ENCODE measurements at regions not wholly inside any gene's neighbourhood (a gene's known extent, or its start where the extent isn't known, plus 50 kb on each side); places are given as distances from the start of the nearest gene placed in this dataset.
"Not testable (repeated sequence)": the region's sequence is repeated elsewhere in the genome, so short reads cannot be mapped to it uniquely, and the experiment has no call there.

DNA sequence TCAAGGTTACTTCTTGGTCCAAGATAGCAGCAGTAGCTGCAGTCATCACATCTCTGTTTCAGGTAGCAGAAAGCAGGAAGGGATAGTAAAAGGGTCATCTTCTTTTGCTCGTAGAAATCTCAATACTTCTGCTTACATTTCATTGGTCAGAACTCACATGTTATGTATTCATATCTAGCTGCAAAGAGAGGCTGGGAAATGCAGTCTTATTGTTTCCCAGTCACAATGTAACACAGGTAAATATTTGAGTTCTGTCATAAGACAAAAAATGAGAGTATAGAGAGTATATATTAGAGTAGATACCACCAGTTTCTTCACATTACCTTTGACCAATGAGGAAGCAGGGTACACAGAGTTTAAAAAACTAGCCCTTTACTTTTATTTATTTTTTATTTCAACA lies 132.4 kb upstream of the ITGA6 start:
- no peak for DNase-seq

DNA sequence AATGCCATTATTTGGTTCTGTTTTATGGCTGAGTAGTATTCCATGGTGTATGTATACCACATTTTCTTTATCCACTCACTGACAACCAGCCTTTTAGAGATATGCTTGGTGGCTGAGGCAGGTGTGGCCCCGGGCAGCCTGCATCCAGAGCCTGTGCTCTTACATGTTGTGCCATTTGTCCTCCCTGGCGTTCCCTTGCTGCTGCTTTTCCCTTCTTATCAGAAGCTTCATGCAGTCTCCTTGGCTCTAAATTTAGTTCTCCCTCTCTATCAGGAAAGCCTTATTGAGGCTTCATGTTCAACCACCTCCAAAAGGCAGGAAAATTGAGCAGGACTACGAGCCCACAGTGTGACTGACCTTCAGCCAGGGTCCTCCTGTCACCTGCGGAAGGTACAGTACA lies 131.7 kb upstream of the ITGA6 start:
- no peak for DNase-seq

DNA sequence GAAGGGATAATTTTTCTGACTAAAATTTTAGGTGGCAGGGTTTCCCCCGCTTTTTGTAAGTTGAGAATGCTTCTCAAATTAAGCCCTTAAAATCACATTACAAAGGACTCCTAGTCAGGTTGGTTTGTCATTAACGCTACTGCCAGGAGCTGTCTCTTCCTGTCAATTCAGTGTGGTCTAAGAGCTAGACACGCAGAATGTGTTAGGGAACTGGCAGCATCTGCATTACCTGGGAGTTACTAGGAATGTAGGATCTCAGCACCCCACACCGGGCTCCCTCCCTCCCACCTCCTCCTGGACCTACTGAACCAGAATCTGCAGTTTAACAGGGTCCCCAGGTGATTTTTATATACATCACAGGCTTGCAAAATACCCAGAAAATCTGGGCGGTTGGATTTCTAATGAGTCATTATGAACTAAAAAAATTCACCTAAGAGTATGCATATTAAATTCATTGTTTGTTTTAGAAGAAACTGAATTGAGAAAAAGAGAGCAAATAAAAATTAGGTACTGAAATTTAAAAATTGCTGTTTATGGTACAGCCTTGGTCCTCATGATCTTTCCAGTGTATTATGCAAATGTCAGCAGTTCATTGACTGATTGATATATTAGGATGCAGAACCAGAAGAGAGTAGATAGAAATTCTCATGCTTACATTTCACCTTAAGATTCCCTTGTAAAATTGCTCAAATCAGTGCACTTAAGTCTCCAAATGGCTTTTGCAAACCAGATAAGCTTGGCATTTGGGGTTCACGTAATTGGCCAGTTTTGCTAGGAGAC lies 130.9 kb upstream of the ITGA6 start:
- DNase-seq, result no peak

DNA sequence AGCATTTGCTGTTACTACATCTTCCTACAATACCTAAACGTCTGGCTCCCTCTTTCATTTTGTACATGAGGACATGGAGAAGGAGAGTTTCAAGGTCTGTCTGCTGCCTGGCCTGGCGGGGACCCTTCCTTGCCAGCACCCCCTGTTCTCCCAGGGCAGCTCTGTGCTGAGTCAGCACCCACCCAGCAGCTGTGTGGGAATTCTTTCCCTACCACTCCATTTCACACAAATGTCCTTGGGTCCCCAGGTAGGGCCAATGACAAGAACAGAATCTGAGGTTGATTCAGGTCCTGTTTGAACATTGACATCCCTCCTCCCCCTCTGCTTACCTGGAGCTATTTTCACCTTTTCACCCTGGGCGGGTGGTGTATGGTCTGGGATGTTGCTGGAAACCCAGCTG lies 129.9 kb upstream of the ITGA6 start:
- no peak for DNase-seq

DNA sequence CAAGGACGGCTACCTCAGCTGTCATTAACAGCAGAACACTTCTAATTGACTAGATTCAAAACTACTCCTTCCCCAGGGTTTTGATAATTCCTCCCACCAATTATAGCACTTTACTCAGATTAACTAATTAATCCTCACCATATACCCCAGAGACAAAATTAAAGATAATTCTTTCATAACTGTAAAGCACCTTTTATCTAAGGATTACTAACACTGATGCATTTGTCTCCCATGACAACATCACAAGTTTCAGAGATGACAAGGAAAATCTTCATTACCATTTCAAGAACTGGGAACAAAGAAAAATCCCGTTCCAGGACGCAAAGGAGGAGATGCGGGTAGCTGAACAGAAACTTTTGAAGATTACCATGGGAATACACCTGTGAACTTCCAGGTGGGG lies 129.4 kb upstream of the ITGA6 start:
- DNase-seq, result no peak

DNA sequence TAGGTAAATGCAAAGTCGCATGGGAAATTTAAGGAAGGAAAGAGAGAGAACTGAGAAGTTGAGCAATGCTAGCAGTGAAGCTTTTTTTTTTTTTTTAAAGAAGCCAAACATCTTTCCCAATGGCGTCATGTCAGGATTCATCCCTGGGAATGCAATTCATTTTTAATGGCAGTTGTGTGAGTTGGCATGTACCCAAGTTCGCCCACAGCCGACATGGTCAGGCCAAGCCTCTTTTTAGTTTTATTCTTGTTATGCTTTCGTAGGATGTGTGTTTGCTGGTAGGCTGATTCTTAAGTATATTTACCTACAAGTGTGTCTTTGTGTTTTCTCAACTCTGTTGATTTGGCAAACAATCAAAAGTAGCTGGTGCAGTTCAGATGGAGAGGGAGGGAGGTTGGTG lies 127.6 kb upstream of the ITGA6 start:
- no peak for DNase-seq

DNA sequence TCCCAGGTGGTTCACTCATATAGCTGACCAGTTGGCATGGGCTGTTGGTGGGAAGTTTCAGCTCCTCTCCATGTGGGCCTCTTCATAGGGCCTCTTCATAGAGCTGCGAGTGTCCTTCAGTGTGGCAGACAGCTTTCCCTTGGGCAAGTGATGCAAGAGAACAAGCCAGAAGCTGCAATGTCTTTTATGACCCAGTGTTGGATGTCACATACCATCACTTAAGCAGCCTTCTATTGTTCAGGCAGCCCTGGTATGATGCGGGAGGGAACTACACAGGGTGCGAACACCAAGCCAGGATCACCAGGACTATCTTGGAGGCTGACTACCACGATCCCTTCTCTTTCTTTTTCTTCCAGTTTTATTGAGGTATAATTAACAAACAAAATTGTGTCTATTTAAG lies 126.5 kb upstream of the ITGA6 start:
- DNase-seq, result no peak

DNA sequence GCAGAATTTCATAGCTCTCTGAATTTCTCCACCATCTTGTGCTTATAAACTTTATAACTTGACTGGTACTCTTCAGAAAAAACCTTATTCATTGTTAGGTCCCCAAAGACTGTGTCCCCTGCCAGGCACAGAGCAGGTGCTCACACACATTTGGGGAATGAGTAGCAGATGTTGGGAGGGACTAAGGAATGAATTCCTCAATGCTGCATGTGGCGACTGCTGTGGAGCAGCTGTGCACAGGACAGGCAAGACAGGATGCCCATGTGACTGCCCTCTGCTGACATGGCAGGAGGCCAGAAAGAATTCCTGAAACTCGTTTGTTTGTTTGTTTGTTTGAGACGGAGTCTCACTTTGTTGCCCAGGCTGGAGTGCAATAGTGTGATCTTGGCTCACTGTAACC lies 122.3 kb upstream of the ITGA6 start:
- no peak for DNase-seq

DNA sequence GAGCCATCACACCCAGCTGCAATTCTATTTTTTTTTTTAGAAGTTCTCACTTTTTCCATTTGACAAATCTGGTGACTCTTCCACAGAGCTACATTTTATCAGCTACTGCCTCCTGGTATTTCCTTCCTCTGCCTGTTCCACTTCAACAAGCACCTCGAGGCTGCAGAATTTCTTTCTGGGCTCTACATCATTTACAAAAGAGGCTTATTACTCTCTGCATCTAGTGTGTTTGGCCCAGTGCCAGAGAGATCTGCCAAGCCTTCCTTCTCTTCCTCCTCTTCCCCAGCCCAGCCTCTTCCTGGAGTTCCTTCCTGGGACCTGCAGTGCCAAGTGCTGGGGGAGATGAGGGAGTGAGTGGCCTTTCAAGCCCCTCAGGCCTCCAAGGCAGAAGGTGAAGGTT lies 119.6 kb upstream of the ITGA6 start:
- DNase-seq, result no peak

DNA sequence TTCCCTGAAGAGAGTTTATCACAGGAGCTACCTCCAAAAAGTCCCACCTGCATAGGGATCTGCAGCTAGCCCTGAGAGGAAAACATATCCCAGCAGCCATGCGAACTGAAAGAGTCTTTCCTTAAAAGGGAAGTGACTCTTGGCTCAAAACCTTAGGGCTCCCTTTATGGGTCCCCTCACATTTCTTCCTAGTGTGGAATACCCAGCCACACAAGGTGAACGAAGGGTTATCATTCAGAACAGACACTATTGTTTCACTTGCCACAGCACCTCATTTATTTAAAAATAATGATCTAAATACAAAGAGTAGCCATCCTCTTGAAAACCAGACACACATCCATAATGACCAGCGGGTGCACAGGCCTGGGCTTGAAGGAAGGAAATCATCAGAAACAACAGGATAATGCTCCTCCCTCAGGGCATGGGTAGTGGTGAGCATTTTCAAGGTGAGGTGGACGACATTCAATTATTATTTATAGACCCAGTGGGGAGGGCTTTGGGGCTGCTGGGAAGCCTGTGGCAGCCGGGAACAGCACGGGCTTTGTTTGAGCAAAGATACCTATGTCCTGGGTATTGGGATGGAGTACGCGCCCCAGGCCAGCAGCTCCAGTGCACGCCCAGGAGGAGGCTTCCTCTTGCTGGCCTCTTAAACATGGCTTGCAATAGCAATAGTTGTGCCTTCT lies 119.0 kb upstream of the ITGA6 start:
- no peak for DNase-seq

DNA sequence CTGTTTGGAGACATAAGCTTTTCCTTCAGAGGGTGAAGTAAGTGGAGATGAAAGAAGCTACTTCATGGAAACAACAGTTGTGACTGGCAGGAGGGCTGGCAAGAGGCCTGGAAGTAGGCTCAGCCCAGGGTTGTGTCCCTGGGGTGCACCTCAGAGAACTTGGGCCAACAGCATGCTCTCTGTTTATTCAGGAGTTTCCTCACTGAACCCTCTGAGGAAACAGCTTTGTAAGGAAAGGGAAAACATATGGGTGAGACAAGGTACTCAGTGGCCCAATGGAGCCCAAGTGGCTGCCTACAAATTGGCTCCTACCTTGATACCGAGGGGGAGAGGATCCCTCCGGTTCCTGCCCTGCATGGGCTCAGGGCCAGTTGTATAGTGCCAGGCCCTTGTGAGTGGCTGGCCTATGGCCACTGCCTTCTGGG lies 115.5 kb upstream of the ITGA6 start:
- no peak for DNase-seq

DNA sequence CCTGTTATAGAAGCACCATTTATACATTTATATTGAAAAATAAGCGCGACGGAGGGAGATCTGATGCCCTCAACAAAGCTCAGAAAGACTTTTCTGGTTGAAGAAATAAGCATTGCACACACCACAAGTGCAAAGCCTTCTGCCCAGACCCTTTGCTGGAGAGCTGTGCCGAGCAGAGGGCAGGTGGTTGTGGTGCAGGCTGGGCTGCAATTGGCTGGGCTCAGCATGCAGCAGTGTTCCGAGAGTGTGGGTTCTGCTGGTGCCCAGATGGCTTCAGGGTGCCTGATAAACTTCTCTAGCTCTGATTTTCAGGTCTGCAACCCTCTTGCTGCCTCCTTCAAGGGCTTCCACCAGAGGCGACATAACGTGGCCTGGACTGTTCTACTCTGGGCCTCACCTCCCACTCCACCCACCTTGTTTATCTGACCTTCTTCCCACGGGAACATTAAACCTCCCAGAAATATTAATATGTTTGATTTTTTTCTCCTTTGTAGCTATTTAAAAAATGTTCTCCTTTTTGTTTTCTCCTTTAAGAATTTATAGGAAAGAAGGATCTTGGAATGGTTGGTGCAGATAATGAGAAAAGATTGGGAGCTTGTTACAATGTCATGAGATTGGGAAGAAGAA lies 113.6 kb upstream of the ITGA6 start:
- no peak for DNase-seq

DNA sequence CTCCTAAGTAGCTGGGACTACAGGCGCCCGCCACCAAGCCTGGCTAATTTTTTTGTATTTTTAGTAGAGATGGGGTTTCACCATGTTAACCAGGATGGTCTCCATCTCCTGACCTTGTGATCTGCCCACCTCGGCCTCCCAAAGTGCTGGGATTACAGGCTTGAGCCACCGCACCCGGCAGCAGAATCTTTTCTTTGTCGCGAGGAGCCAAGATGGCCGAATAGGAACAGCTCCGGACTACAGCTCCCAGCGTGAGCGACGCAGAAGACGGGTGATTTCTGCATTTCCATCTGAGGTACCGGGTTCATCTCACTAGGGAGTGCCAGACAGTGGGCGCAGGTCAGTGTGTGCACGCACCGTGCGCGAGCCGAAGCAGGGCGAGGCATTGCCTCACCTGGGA lies 112.3 kb upstream of the ITGA6 start:
- not testable (repeated sequence) for DNase-seq

DNA sequence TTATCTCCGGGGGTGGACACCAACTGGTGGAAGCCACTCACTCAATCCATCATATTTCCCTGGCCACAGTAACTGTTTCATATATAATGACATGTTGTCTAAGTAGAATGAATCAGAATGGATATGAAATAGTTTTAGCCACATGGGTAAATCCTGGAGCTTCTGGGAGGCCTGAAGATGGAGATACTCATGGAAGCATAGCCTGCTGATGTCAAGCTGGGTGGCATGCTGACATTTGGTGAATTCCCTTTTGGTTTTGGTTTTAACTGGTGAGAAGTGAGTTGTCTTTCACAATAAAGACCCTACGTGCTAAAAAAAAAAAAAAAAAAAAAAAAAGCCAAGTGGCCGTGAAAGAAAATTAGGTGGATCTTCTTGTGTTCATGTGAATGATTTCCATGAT lies 105.3 kb upstream of the ITGA6 start:
- DNase-seq, result no peak

DNA sequence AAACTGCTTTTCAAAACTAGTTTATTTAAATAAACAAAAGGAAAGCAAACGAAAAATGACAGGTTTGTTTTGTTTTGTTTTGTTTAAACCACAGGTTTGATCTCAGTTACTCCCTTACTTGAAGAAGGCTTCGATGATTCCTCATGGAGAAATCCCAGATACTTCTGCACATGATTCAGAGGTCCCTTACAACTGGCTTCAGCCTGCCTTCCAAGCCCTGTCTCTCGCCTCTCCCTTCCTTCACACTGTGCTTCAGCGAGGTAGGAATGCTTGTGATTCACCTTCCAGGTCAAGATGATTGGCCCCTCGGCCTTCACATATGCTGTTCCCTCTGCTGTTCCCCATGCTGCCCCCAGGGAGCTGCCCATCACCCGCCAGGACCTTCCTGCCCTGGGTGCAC lies 104.1 kb upstream of the ITGA6 start:
- no peak for DNase-seq

DNA sequence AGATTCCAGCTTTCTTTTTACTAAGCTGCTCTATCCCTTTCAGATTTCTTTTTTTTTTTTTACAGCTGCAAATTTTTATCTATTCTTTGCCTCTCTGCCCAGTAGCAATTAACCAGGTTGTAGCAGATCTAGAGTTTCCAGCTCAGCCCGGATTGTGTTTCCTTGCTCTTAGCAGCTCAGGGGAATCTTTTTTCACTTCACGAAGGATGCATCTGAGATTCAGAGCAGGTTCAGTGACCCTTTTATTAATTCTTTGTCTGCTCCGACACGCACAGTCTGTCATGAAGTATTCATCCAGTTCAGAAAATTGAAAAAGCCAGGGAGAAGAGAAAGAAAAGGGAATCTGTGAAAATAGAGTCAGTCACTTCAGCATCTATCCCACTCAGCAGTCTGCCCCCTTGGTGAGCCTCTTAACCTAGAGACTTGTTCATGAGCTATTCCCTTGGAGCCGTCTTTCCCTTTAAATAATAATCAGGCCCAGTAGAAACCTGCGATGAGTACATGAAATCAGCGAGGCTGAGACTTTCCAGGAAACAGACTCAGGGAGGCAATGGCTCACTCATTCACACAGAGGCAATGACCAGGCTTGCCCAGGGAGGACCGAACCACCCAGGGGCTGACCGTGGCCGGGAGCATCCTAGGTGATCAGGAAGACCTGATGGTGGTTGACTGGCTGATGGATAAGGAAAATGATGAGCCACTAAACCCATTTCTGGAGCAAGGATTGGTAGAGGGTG lies 103.4 kb upstream of the ITGA6 start:
- DNase-seq, result no peak

DNA sequence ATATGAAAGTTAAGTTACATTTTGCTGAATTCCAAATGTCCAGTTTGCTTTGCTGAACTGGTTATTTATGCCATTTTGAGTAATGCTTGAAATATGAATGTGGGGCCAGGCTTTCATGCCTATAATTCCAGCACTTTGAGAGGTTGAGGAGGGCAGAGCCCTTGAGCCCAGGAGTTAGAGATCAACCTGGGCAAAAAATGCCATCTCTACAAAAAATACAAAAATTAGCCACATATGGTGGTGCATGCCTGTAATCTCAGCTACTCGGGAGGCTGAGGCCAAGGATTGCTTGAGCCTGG lies 101.2 kb upstream of the ITGA6 start:
- DNase-seq, result no peak

DNA sequence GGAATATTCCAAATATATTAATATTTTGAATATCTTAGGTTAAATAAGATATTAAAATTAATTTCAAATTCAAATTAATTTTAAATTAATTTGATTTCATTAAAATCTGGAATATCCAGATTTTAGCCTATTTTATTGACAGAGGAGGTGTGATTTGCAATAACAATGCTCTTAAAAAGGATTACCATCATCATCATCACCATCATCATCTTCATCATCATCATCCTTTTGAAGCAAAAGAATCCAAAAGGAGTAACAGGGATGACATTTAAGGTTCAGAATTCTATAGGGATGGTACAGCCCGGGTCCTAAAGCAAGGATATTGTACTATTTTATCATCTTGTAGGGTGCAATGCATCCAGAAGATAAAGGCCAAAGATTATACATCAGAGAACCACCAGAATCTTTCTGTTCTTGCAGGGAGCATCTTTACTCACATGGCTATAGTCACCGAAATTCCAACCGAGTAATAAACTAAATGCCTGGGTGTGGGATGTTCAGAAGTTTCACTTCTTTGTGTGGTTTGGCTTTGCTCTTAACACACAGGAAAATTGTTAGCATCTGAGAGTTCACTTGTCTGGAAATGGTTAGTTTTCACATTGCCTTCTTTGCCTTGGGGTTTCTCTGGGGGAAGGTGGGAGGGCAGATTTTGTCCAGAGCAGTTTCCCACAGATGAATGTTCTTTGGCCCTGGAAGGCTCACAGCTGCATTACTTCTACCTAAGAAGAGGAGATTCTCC lies 99.1 kb upstream of the ITGA6 start:
- DNase-seq, result no peak

DNA sequence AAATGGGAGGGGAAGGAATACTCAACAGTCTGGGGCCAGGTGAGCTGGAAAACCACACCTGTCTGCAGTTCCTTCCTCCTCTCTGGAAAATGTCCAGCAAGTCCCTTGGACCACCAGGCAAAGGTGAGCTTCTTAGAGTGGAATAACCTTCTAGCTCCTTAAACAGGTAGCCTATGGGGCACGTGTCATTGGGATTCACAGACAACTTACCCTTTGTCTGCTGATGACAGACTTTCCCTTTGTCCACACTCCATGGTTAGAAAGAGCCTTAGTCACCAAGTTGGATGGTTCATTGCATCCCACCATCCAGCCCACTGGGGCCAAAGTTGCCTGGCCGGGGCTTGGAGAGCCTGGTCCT lies 98.0 kb upstream of the ITGA6 start:
- DNase-seq, result no peak

DNA sequence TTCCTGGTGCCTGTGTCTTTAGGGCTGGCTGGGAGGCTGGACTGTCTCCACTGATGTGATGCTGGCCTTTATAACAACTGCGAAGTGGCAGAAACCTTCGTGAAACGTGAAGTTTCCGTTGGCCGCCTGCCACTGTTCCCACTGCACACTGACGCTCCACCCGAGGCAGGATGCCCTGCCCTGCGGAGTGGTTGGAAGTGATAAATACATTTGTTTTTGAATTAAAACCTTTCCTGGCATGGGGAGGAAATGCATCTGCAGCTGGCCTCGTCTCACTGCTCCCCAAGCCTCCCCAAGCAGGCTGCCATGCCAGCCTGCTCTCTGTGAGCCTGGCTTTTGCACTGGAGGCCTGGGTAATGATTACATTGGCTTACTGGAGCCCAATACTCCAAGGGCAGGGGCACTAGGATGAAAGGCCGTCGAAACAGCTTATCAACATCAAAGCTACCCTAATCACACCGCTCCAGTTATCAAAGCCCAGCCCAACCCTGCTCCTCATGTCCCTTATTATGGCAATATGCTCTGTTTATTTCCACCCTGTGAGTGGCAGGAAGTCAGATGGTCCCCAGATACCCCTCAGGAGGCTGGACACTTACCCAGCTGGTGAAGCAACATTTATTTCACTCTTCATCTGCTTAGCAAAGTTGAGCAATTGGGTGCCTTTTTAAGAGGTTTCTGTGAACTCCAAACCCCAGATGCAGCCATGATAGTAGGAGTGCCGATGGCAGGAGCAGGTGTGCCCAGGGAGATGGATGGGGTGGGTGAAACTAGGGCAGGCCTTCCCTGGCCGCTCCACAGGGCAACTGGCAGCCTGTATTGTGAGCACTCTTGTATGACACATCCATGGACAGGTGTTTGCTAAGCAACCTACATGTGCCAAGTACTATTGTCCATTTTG lies 97.4 kb upstream of the ITGA6 start:
- DNase-seq, result no peak

DNA sequence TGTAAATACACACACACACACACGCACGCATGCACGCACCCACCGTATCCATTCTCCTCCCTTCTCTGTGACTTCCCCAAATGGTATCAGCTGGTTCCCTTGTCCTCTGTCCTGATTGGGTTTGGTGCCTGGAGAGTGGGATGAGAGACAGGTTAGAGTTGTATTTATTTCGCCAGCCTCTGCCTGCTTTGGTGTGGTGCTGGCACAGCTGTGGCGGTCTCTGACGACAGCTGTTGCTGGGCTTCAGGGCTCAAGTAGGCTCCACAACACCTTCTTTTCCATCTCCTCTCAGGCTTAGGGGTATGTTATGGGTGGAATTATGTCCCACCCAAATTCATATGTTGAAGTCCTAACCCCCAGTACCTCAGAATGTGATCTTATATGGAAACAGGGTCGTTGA lies 94.9 kb upstream of the ITGA6 start:
- no peak for DNase-seq

All from NCI-H2107 (cell line).